Peyer's patch (tissue), 4 donors: ENCODE measurements at regions not wholly inside any gene's neighbourhood (a gene's known extent, or its start where the extent isn't known, plus 50 kb on each side); places are given as distances from the start of the nearest gene placed in this dataset.

ENCODE experiments used
- POLR2A ChIP-seq, 2 donors: fragments of 450-650 bp; IDR thresholded peaks; one replicate each; pipeline ENCODE4 v1.5.1; 2017; ENCODE audit warnings: antibody characterized with exemption in 2 of 2, mild to moderate bottlenecking in 2 of 2, moderate library complexity in 2 of 2
- TF ChIP-seq, protein P1 (sequence below), 6 experiments: fragments of 450-650 bp in 4 of 6; fragments of 200-600 bp in 2 of 6; sonication (generic) in 1 of 6; IDR thresholded peaks; one replicate each; pipeline ENCODE4 v1.5.1; 2017 to 2019; ENCODE audit warnings: antibody characterized with exemption in 6 of 6, mild to moderate bottlenecking in 3 of 6, moderate library complexity in 1 of 6

DNA sequence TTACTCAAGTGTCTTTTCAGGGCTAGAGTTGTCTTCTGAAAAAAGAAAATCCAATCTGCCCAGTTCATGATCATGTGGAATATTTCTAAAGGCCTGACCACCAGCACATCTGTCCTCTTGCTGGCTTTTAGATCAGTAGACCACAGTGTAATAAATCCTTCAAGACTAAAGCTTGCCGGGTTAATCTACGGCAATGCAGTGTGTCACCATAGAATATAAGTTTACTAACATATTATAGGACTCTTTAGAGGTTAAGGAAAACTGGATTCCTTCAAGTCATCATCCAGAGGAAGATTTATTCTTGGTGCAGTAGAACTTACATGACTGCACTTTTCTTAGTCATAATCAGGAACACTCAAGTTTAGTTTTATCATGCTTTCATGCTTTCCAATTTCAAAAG, 349.5 kb downstream of the SEMA3D start:
- TF ChIP-seq POLR2A (IDR thresholded peaks at IDR 0.05): no peak
- TF ChIP-seq, protein P1, sequence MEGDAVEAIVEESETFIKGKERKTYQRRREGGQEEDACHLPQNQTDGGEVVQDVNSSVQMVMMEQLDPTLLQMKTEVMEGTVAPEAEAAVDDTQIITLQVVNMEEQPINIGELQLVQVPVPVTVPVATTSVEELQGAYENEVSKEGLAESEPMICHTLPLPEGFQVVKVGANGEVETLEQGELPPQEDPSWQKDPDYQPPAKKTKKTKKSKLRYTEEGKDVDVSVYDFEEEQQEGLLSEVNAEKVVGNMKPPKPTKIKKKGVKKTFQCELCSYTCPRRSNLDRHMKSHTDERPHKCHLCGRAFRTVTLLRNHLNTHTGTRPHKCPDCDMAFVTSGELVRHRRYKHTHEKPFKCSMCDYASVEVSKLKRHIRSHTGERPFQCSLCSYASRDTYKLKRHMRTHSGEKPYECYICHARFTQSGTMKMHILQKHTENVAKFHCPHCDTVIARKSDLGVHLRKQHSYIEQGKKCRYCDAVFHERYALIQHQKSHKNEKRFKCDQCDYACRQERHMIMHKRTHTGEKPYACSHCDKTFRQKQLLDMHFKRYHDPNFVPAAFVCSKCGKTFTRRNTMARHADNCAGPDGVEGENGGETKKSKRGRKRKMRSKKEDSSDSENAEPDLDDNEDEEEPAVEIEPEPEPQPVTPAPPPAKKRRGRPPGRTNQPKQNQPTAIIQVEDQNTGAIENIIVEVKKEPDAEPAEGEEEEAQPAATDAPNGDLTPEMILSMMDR (IDR thresholded peaks at IDR 0.05): no peak
